ENCODE measurements at regions not wholly inside any gene's neighbourhood (a gene's known extent, or its start where the extent isn't known, plus 50 kb on each side); places are given as distances from the start of the nearest gene placed in this dataset.

DNA sequence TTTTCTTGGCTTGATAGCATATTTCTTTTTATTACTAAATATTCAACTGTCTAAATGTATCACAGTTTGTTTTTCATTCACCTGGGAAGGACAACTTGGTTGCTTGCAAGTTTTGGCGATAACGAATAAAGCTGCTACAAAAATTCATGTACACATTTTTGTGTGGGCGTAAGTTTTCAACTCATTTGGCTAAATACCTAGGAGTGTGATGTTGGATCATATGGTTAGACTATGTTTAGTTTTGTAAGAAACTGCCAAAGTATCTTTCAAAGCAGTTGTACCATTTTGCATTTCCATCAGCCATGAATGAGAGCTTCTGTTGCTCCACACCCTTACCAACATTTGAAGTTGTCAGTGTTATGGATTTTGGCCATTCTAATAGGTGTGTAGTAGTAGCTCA lies 428.0 kb downstream of the ACTL7B start:
- TF ChIP-seq EZH2 (IDR thresholded peaks at IDR 0.05; ENCODE audit: borderline replicate concordance, insufficient read depth, low read depth, low read length, poor library complexity, severe bottlenecking) (no peak), CTCF (IDR thresholded peaks at IDR 0.05) (no peak)

All from B cell (primary cell).